IMR-90 (cell line): ENCODE measurements at regions not wholly inside any gene's neighbourhood (a gene's known extent, or its start where the extent isn't known, plus 50 kb on each side); places are given as distances from the start of the nearest gene placed in this dataset.

Experiments used
- ATAC-seq: fragments of 200-7000 bp; cut with Tn5 transposase; 2 replicates; pipeline ENCODE4 v1.9.1; 2020; ENCODE audit warnings: low read depth, mild to moderate bottlenecking, moderate library complexity
- BruUV-seq: library from RNA; stranded (reverse); fragments of 400-500 nt; replicated peaks from 2 replicates; lab custom pipeline; 2021; lab: Mats Ljungman, UMichigan
- CTCF ChIA-PET: fragments of 300-600 bp; formaldehyde crosslinking; extraction: SDS; loops from one replicate; lab custom pipeline; 2021; ENCODE audit warnings: antibody characterized with exemption; lab: Yijun Ruan, JAX
- POLR2A ChIA-PET: fragments of 300-600 bp; sonication (Branson Sonifier 250); formaldehyde crosslinking; loops from one replicate; lab custom pipeline; 2022; ENCODE audit warnings: antibody characterized with exemption; ENCODE audit not compliant: unreplicated experiment; lab: Charles Lee
- DNase-seq: peaks from one replicate; pipeline ENCODE4 v3.0.0; 2013
- H2AFZ ChIP-seq: replicated peaks from 2 replicates; pipeline ENCODE3; 2013; ENCODE audit warnings: low read length, mild to moderate bottlenecking; ENCODE audit not compliant: poor library complexity
- H2AK5ac ChIP-seq: 2 replicates; pipeline ENCODE4 v1.6.1; 2013; ENCODE audit warnings: low read depth, low read length, inconsistent platforms
- H2AK9ac ChIP-seq: replicated peaks from 2 replicates; pipeline ENCODE3; 2013; ENCODE audit warnings: mild to moderate bottlenecking, low read depth, low read length, moderate library complexity; ENCODE audit not compliant: poor library complexity
- H2BK120ac ChIP-seq: 2 replicates; pipeline ENCODE4 v1.6.1; 2013; ENCODE audit warnings: low read depth, low read length, inconsistent platforms
- H2BK15ac ChIP-seq: 3 replicates; pipeline ENCODE4 v1.6.1; 2013; ENCODE audit warnings: low read depth, low read length, inconsistent platforms
- H2BK20ac ChIP-seq: 2 replicates; pipeline ENCODE4 v1.6.1; 2013; ENCODE audit warnings: low read depth, mild to moderate bottlenecking, inconsistent platforms, low read length, moderate library complexity
- H2BK5ac ChIP-seq: 2 replicates; pipeline ENCODE4 v1.6.1; 2013; ENCODE audit warnings: mild to moderate bottlenecking, low read depth, low read length, inconsistent platforms; ENCODE audit not compliant: poor library complexity, severe bottlenecking
- H3K14ac ChIP-seq: replicated peaks from 2 replicates; pipeline ENCODE4 v1.6.1; 2013; ENCODE audit warnings: low read depth, low read length, inconsistent platforms
- H3K18ac ChIP-seq: 2 replicates; pipeline ENCODE4 v1.6.1; 2013; ENCODE audit warnings: low read depth, low read length, control low read depth
- H3K23ac ChIP-seq: 2 replicates; pipeline ENCODE4 v1.6.1; 2013; ENCODE audit warnings: low read depth, low read length, inconsistent platforms
- H3K27ac ChIP-seq: 2 replicates; pipeline ENCODE4 v1.5.1; 2013; ENCODE audit warnings: mild to moderate bottlenecking, control low read depth, low read length; ENCODE audit not compliant: insufficient read depth
- H3K27me3 ChIP-seq: 2 replicates; pipeline ENCODE4 v1.6.1; 2013; ENCODE audit warnings: low read length; ENCODE audit not compliant: control insufficient read depth, insufficient read depth
- H3K36me3 ChIP-seq: 2 replicates; pipeline ENCODE4 v1.6.1; 2013; ENCODE audit warnings: low read length, mixed read lengths; ENCODE audit not compliant: control insufficient read depth, insufficient read depth
- H3K4ac ChIP-seq: 2 replicates; pipeline ENCODE4 v1.6.1; 2013; ENCODE audit warnings: low read depth, low read length, inconsistent platforms
- H3K4me1 ChIP-seq: 2 replicates; pipeline ENCODE4 v1.6.1; 2013; ENCODE audit warnings: low read length, mixed read lengths; ENCODE audit not compliant: control insufficient read depth, insufficient read depth
- H3K4me2 ChIP-seq: 2 replicates; pipeline ENCODE4 v1.6.1; 2013; ENCODE audit warnings: low read depth, mild to moderate bottlenecking, control low read depth, low read length, moderate library complexity
- H3K4me3 ChIP-seq: 2 replicates; pipeline ENCODE4 v1.5.1; 2013; ENCODE audit warnings: low read depth, mild to moderate bottlenecking, control low read depth, low read length, moderate library complexity; ENCODE audit not compliant: insufficient read depth
- H3K56ac ChIP-seq: 2 replicates; pipeline ENCODE4 v1.6.1; 2013; ENCODE audit warnings: low read length, inconsistent platforms; ENCODE audit not compliant: insufficient read depth; ENCODE audit errors: extremely low read depth
- H3K79me1 ChIP-seq, 2 experiments: 2 replicates each; pipeline ENCODE4 v1.6.1; 2013; ENCODE audit warnings: low read length in 2 of 2, inconsistent platforms in 1 of 2, low read depth in 1 of 2
- H3K9ac ChIP-seq: 2 replicates; pipeline ENCODE4 v1.6.1; 2013; ENCODE audit warnings: low read depth, low read length, control low read depth
- H3K9me1 ChIP-seq: 2 replicates; pipeline ENCODE4 v1.6.1; 2013; ENCODE audit warnings: low read length, inconsistent platforms; ENCODE audit not compliant: insufficient read depth
- H3K9me3 ChIP-seq: 2 replicates; pipeline ENCODE4 v1.6.1; 2013; ENCODE audit warnings: low read length; ENCODE audit not compliant: control insufficient read depth, insufficient read depth
- H4K20me1 ChIP-seq: 2 replicates; pipeline ENCODE4 v1.6.1; 2013; ENCODE audit warnings: low read length, inconsistent platforms; ENCODE audit not compliant: insufficient read depth
- H4K5ac ChIP-seq: 2 replicates; pipeline ENCODE4 v1.6.1; 2013; ENCODE audit warnings: mild to moderate bottlenecking, low read depth, low read length, control low read depth
- H4K8ac ChIP-seq, 2 experiments: 2 replicates each; pipeline ENCODE4 v1.6.1; 2013; ENCODE audit warnings: low read depth in 2 of 2, low read length in 2 of 2, control low read depth in 1 of 2, inconsistent platforms in 1 of 2
- H4K91ac ChIP-seq: 2 replicates; pipeline ENCODE4 v1.6.1; 2013; ENCODE audit warnings: low read depth, low read length, inconsistent platforms; ENCODE audit not compliant: insufficient read depth
- CHD1 ChIP-seq: IDR thresholded peaks from 2 replicates; pipeline ENCODE4 v1.6.1; 2012; ENCODE audit warnings: low read depth, low read length, improper control_type of control experiment
- FOS ChIP-seq: fragments of 150-350 bp; IDR thresholded peaks from 2 replicates; pipeline ENCODE4 v1.6.1; 2016; ENCODE audit warnings: low read depth, low read length
- NFE2L2 ChIP-seq: fragments of 150-350 bp; IDR thresholded peaks from 2 replicates; pipeline ENCODE4 v1.6.1; 2016; ENCODE audit warnings: low read depth, mild to moderate bottlenecking, low read length
- RAD21 ChIP-seq: IDR thresholded peaks from 2 replicates; pipeline ENCODE4 v1.6.1; 2012; ENCODE audit warnings: low read length, improper control_type of control experiment
- SMC3 ChIP-seq: fragments of 150-350 bp; IDR thresholded peaks from 2 replicates; pipeline ENCODE4 v1.6.1; 2016; ENCODE audit warnings: low read depth, mild to moderate bottlenecking, antibody characterized with exemption, low read length, moderate library complexity
- WGBS, 2 experiments: methylation state at CpG; one replicate each; pipeline versions ENCODE4 v1.1.5 to v1.1.7; 2013; ENCODE audit warnings: missing lambda C conversion rate in 2 of 2; ENCODE audit not compliant: insufficient read length in 1 of 2; ENCODE audit errors: extremely low coverage in 2 of 2; 5-methylcytosine and 5-hydroxymethylcytosine counted together
- dilution Hi-C: fragments of 300-500 bp; cut with HindIII; formaldehyde crosslinking; loops from one replicate; pipeline ENCODE4 v1.14.3; 2018; ENCODE audit warnings: low sequenced_read_pairs; ENCODE audit not compliant: unreplicated experiment
- in situ Hi-C: fragments of 300-500 bp; cut with MboI; formaldehyde crosslinking; loops from 3 replicates; pipeline ENCODE4 v1.14.3; 2019; ENCODE audit warnings: low sequenced_read_pairs, inconsistent platforms, mixed read lengths
- intact Hi-C: fragments of 100-400 bp; cut with micrococcal nuclease; formaldehyde crosslinking; loops from 2 replicates; pipeline ENCODE4 v1.10.0; 2022
- TF ChIP-seq, protein P1 (sequence below): fragments of 150-350 bp; IDR thresholded peaks from 2 replicates; pipeline ENCODE4 v1.6.1; 2017; ENCODE audit warnings: mild to moderate bottlenecking, antibody characterized with exemption, low read length, low read depth

DNA sequence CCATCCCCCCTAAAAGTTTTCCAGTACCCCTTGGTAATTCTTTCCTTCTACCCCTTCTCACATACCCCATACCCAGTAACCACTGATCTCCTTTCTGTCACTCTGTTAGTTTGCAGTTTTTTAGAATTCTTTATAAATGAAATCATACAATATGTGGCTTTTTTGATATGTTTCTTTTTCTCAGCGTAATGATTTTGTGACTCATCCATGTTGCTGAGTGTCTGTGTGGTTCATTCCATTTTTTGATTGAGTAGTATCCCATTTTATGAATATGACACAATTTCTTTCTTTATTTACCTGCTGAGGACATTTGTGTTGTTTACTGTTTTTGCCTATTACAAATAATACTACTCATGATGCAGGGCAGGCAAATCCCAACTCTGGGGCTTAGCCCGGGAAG lies 1605.3 kb downstream of the BRINP3 start:
- no peak overlapping the region for H3K56ac ChIP-seq

More for the DNA sequence above, 1605.3 kb downstream of the BRINP3 start:
- Histone ChIP-seq H3K9me3 (no peaks in the 10 kb centered on the region), H3K27me3 (no peaks in the 10 kb centered on the region), H3K27ac (no peak overlapping the region), H4K91ac (no peak overlapping the region), H2AK9ac (no peak overlapping the region), H2BK15ac (no peak overlapping the region), H3K9me1 (no peaks in the 10 kb centered on the region), H4K8ac (no peak overlapping the region), H2BK120ac (no peak overlapping the region), H4K5ac (no peak overlapping the region), H3K79me1 (no peaks in the 10 kb centered on the region), H3K4ac (no peak overlapping the region), H3K14ac (no peak overlapping the region), H3K4me1 (no peaks in the 10 kb centered on the region), H2AFZ (no peak overlapping the region), H2BK20ac (no peak overlapping the region), H2AK5ac (no peak overlapping the region), H3K9ac (no peak overlapping the region), H3K4me3 (no peak overlapping the region), H3K4me2 (no peak overlapping the region), H3K18ac (no peak overlapping the region), H3K23ac (no peak overlapping the region), H3K36me3 (no peaks in the 10 kb centered on the region), H4K20me1 (no peaks in the 10 kb centered on the region), H2BK5ac (no peak overlapping the region)
- CTCF ChIA-PET = no interaction called here
- no peak for TF ChIP-seq FOS
- TF ChIP-seq, protein P1, sequence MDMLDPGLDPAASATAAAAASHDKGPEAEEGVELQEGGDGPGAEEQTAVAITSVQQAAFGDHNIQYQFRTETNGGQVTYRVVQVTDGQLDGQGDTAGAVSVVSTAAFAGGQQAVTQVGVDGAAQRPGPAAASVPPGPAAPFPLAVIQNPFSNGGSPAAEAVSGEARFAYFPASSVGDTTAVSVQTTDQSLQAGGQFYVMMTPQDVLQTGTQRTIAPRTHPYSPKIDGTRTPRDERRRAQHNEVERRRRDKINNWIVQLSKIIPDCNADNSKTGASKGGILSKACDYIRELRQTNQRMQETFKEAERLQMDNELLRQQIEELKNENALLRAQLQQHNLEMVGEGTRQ = no peak
- TF ChIP-seq NFE2L2 = no peak
- no peak for TF ChIP-seq SMC3
- no peak for TF ChIP-seq CHD1
- no peak for TF ChIP-seq RAD21
- intact Hi-C loops (no loop called here), in situ Hi-C loops (no loop called here), dilution Hi-C loops (no loop called here)
- WGBS, 2 experiments = no CpG with 5 or more reads among the region's 2 CpGs
- DNase-seq = peak; percentile 15
- no TSS peak for BruUV-seq
- POLR2A ChIA-PET = no interaction called here
- ATAC-seq = no peak
